Loucy (cell line): ENCODE measurements at regions not wholly inside any gene's neighbourhood (a gene's known extent, or its start where the extent isn't known, plus 50 kb on each side); places are given as distances from the start of the nearest gene placed in this dataset.

Source experiments
- EZH2phosphoT487 ChIP-seq: fragments of 200-600 bp; IDR thresholded peaks from 2 replicates; pipeline ENCODE4 v1.6.1; 2018; ENCODE audit warnings: antibody characterized with exemption, mild to moderate bottlenecking, moderate library complexity, borderline replicate concordance
- TF ChIP-seq, protein P1 (sequence below): fragments of 200-600 bp; sonication (generic); conservative IDR thresholded peaks from 2 replicates; pipeline ENCODE4 v1.5.1; 2014; ENCODE audit warnings: mild to moderate bottlenecking, antibody characterized with exemption, low read length

DNA sequence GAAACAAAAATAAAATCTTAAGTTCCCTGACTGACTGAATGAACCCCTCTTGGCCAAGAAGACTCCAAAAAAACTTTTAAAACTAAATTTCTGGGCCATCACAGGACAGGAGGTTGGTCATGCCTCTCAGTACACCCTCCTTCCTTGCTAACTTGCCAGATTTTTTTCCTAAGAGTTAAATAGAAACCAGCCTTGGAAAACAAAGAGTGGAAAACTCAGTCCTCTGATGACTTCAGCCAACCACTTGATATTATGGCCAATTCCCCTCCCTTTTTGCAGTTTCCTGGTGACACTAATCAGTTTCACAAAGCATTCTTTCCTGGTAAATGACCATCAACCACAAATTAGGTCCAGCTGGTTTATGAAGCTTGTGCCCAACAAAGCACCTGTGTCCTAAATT is 134.8 kb downstream of the ZNF648 start:
- TF ChIP-seq EZH2phosphoT487: no peak
- TF ChIP-seq, protein P1, sequence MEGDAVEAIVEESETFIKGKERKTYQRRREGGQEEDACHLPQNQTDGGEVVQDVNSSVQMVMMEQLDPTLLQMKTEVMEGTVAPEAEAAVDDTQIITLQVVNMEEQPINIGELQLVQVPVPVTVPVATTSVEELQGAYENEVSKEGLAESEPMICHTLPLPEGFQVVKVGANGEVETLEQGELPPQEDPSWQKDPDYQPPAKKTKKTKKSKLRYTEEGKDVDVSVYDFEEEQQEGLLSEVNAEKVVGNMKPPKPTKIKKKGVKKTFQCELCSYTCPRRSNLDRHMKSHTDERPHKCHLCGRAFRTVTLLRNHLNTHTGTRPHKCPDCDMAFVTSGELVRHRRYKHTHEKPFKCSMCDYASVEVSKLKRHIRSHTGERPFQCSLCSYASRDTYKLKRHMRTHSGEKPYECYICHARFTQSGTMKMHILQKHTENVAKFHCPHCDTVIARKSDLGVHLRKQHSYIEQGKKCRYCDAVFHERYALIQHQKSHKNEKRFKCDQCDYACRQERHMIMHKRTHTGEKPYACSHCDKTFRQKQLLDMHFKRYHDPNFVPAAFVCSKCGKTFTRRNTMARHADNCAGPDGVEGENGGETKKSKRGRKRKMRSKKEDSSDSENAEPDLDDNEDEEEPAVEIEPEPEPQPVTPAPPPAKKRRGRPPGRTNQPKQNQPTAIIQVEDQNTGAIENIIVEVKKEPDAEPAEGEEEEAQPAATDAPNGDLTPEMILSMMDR: no peak
